Neural progenitor cell (in vitro differentiated cells): ENCODE measurements at regions not wholly inside any gene's neighbourhood (a gene's known extent, or its start where the extent isn't known, plus 50 kb on each side); places are given as distances from the start of the nearest gene placed in this dataset.

Experiments
- CTCF ChIP-seq: fragments of 200-600 bp; sonication (generic); IDR thresholded peaks from 2 replicates; pipeline ENCODE4 v1.5.1; 2017; ENCODE audit warnings: antibody characterized with exemption, mild to moderate bottlenecking
- EZH2 ChIP-seq: fragments of 200-600 bp; sonication (generic); IDR thresholded peaks from 2 replicates; pipeline ENCODE4 v1.6.1; 2017; ENCODE audit warnings: antibody characterized with exemption, mild to moderate bottlenecking, moderate library complexity
- EZH2phosphoT487 ChIP-seq: fragments of 200-600 bp; sonication (generic); IDR thresholded peaks from 2 replicates; pipeline ENCODE4 v1.6.1; 2017; ENCODE audit warnings: antibody characterized with exemption

DNA sequence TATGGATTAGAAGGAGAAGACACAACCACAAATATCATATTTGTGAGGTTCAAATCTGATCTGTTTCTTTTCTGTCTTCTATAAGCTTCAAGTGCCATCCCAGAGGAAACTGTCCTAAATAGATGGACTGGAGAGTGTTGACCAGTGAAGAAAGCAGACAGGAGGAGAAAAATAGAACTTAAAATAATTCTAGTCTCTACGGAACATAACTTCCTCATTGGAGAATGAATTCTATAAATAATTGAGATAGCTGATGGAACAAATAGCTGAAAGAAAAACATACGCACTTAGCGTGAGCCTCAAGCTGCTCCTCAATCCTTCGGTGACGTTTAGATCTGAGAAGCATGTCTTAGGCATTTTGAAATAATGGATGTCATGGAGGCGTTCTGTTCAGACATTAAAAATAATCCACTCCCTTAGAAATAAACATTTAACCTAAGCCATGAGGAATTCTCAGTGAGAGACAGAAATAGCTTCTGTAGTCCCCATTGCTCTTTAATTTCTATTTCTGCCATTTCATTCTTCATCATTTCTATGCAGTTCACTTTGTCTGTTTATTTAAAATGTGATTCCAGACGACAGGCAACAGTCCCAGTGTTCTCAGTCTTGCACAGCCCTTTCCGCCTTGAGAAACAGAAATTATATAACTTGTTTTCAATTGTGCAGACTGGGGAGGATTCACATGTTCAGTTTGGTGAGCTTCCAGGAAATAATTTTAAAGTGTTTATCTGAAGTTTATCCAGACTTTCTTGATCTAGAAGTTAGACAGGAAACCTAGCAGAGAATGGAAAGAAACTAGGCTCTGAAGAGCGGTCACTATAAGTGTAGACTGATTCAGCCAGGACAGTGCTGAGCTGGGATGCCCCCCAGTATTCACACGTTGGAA, 97.3 kb downstream of the NR1D2 start:
- TF ChIP-seq CTCF (no peak), EZH2phosphoT487 (no peak), EZH2 (no peak)
